ENCODE measurements at regions not wholly inside any gene's neighbourhood (a gene's known extent, or its start where the extent isn't known, plus 50 kb on each side); places are given as distances from the start of the nearest gene placed in this dataset.

DNA sequence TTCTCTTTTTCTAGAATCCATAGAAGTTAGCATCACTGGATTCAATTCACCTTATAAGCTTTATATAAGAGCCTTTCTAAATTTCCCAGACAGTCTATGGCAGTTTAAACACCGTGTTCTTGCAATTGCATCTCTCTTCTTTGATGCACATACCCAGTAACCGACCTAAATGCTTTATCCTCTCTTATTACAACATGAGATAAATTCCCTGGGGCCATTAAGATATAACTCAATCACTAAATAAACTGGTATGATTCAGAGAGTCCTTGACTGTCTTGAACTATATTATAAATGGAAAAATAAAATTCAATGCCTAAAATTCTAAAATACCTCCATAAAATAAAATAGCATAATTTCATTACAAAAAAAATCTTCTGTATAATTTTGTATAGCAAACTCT lies 98.1 kb downstream of the DIRAS2 start:
- TF ChIP-seq, protein P1, sequence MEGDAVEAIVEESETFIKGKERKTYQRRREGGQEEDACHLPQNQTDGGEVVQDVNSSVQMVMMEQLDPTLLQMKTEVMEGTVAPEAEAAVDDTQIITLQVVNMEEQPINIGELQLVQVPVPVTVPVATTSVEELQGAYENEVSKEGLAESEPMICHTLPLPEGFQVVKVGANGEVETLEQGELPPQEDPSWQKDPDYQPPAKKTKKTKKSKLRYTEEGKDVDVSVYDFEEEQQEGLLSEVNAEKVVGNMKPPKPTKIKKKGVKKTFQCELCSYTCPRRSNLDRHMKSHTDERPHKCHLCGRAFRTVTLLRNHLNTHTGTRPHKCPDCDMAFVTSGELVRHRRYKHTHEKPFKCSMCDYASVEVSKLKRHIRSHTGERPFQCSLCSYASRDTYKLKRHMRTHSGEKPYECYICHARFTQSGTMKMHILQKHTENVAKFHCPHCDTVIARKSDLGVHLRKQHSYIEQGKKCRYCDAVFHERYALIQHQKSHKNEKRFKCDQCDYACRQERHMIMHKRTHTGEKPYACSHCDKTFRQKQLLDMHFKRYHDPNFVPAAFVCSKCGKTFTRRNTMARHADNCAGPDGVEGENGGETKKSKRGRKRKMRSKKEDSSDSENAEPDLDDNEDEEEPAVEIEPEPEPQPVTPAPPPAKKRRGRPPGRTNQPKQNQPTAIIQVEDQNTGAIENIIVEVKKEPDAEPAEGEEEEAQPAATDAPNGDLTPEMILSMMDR (IDR thresholded peaks at IDR 0.05; ENCODE audit: poor library complexity, severe bottlenecking), result no peak
- ATAC-seq (ENCODE audit: low read depth) (no peak), DNase-seq (ENCODE audit: low spot score) (no peak)
- Histone ChIP-seq H3K4me3 (ENCODE audit: severe bottlenecking) (no peak overlapping the region), H3K9me3 (ENCODE audit: severe bottlenecking) (no peaks in the 10 kb centered on the region), H3K27ac (ENCODE audit: poor library complexity, severe bottlenecking) (no peak overlapping the region), H3K4me1 (ENCODE audit: insufficient read depth, poor library complexity, severe bottlenecking) (no peaks in the 10 kb centered on the region), H3K27me3 (ENCODE audit: insufficient read depth, poor library complexity, severe bottlenecking) (peaks cover 5% of the 10 kb centered on the region), H3K36me3 (ENCODE audit: low read depth) (no peaks in the 10 kb centered on the region)

GRCh38 chr9:90546200-90546599 lies 96.4 kb downstream of the DIRAS2 start:
- no peaks in the 10 kb centered on the region for H3K36me3 ChIP-seq (ENCODE audit: low read depth)
- H3K27ac ChIP-seq (ENCODE audit: poor library complexity, severe bottlenecking), result no peak overlapping the region
- no peaks in the 10 kb centered on the region for H3K27me3 ChIP-seq (ENCODE audit: insufficient read depth, poor library complexity, severe bottlenecking)
- TF ChIP-seq, protein P1 (IDR thresholded peaks at IDR 0.05; ENCODE audit: poor library complexity, severe bottlenecking), result no peak
- ATAC-seq (ENCODE audit: low read depth) (peak; percentile 96), DNase-seq (ENCODE audit: low spot score) (peak; percentile 77)
- H3K9me3 ChIP-seq (ENCODE audit: severe bottlenecking), result no peaks in the 10 kb centered on the region
- no peaks in the 10 kb centered on the region for H3K4me1 ChIP-seq (ENCODE audit: insufficient read depth, poor library complexity, severe bottlenecking)
- no peak overlapping the region for H3K4me3 ChIP-seq (ENCODE audit: severe bottlenecking)

- DNase-seq (ENCODE audit: low spot score) (no peak), ATAC-seq (ENCODE audit: low read depth) (peak; percentile 31; the same call in 1 of the 3 replicates)
These were observed 94.7 kb downstream of the DIRAS2 start for GRCh38 chr9:90547896-90548295.

DNA sequence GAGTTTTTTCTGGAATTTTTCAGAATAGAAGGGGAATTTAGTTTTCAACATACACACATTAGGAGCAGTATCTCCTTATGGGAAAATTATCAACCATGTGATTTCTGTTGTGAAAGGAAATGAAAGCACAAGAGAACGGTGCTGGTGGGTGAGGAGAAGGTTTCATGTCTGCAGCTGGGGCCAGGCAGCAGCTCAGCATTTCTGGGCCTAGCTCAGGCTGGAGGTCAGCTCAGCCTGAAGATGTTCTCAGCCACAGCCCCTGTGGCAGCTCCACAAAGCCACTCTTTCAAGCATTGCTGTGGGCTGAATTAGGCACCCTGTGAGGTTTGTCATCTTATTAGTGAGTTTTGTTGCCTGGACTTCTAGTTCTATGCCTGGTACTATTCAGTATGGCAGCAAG lies 90.3 kb downstream of the DIRAS2 start:
- Histone ChIP-seq H3K4me1 (ENCODE audit: insufficient read depth, poor library complexity, severe bottlenecking) (no peaks in the 10 kb centered on the region), H3K27me3 (ENCODE audit: insufficient read depth, poor library complexity, severe bottlenecking) (no peaks in the 10 kb centered on the region), H3K4me3 (ENCODE audit: severe bottlenecking) (no peak overlapping the region), H3K36me3 (ENCODE audit: low read depth) (no peaks in the 10 kb centered on the region), H3K9me3 (ENCODE audit: severe bottlenecking) (no peaks in the 10 kb centered on the region), H3K27ac (ENCODE audit: poor library complexity, severe bottlenecking) (no peak overlapping the region)
- TF ChIP-seq, protein P1 (IDR thresholded peaks at IDR 0.05; ENCODE audit: poor library complexity, severe bottlenecking), result no peak
- ATAC-seq (ENCODE audit: low read depth) (no peak), DNase-seq (ENCODE audit: low spot score) (no peak)

More at GRCh38 chr9:90547896-90548295, 94.7 kb downstream of the DIRAS2 start:
- Histone ChIP-seq H3K27me3 (ENCODE audit: insufficient read depth, poor library complexity, severe bottlenecking) (no peaks in the 10 kb centered on the region), H3K9me3 (ENCODE audit: severe bottlenecking) (no peaks in the 10 kb centered on the region), H3K27ac (ENCODE audit: poor library complexity, severe bottlenecking) (no peak overlapping the region), H3K4me3 (ENCODE audit: severe bottlenecking) (no peak overlapping the region), H3K4me1 (ENCODE audit: insufficient read depth, poor library complexity, severe bottlenecking) (no peaks in the 10 kb centered on the region), H3K36me3 (ENCODE audit: low read depth) (no peaks in the 10 kb centered on the region)
- TF ChIP-seq, protein P1 (IDR thresholded peaks at IDR 0.05; ENCODE audit: poor library complexity, severe bottlenecking), result peak; percentile 17

- ATAC-seq (ENCODE audit: low read depth), result no peak
- no peak overlapping the region for H3K27ac ChIP-seq (ENCODE audit: poor library complexity, severe bottlenecking)
These were observed 87.1 kb downstream of the DIRAS2 start for GRCh38 chr9:90555351-90556057.

More at GRCh38 chr9:90555351-90556057, 87.1 kb downstream of the DIRAS2 start:
- Histone ChIP-seq H3K9me3 (ENCODE audit: severe bottlenecking) (no peaks in the 10 kb centered on the region), H3K4me3 (ENCODE audit: severe bottlenecking) (no peak overlapping the region), H3K36me3 (ENCODE audit: low read depth) (no peaks in the 10 kb centered on the region), H3K4me1 (ENCODE audit: insufficient read depth, poor library complexity, severe bottlenecking) (no peaks in the 10 kb centered on the region), H3K27me3 (ENCODE audit: insufficient read depth, poor library complexity, severe bottlenecking) (no peaks in the 10 kb centered on the region)
- DNase-seq (ENCODE audit: low spot score), result no peak
- TF ChIP-seq, protein P1 (IDR thresholded peaks at IDR 0.05; ENCODE audit: poor library complexity, severe bottlenecking), result no peak
